NCI-H345 treated with DMSO at 0.1 percent for 48 hours (cell line): ENCODE measurements at regions not wholly inside any gene's neighbourhood (a gene's known extent, or its start where the extent isn't known, plus 50 kb on each side); places are given as distances from the start of the nearest gene placed in this dataset.
"Not testable (repeated sequence)": the region's sequence is repeated elsewhere in the genome, so short reads cannot be mapped to it uniquely, and the experiment has no call there.

Experiments
- DNase-seq: peaks from one replicate; lab custom pipeline; 2025; ENCODE audit not compliant: unreplicated experiment; lab: John Stamatoyannopoulos, UW

DNA sequence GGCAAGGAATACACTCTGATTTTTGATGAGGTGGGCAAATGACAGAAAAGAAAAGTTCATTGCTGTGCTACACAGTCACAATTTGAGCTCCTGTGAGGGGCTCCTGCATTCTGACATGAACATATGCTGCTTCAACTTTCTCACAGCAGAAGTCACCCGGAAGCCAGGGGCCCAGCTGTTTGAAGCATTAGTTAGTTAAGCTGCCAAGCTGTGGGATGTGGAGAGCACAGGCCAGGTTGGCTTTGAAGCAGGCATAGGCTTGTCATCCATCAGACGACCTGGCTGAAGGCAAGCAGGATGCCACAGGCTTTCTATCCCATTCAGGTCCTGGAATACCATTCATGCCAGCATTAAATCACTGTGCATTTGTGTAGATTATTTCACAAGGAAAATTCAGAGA, 63.1 kb downstream of the MTNR1B start:
- no peak for DNase-seq

DNA sequence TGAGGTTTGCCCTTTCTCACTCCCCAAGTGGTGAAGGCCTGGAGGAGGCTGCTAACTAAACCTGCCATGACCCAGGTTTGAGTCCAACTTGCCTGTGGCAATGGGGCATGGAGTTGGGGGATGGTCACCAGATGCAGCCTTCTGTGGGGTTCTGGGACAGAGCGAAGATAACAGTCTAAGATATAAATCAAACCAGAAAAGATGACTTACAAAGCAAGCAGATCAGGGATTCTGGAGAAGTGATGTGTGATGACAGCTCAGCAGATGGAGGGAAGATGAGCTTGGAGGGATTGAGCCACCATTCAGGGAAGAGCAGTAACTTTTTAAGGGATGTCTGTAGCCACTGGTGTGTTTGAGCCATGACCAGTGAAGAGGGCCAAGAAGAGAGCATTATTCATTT, 63.6 kb downstream of the MTNR1B start:
- no peak for DNase-seq

- no peak for DNase-seq
Measured at GRCh38 chr11:93034031-93034722, 64.7 kb downstream of the MTNR1B start.

- no peak for DNase-seq
Measured at GRCh38 chr11:93034723-93035039, 65.2 kb downstream of the MTNR1B start.

- DNase-seq: no peak
Measured at GRCh38 chr11:93038521-93038920, 69.1 kb downstream of the MTNR1B start.

DNA sequence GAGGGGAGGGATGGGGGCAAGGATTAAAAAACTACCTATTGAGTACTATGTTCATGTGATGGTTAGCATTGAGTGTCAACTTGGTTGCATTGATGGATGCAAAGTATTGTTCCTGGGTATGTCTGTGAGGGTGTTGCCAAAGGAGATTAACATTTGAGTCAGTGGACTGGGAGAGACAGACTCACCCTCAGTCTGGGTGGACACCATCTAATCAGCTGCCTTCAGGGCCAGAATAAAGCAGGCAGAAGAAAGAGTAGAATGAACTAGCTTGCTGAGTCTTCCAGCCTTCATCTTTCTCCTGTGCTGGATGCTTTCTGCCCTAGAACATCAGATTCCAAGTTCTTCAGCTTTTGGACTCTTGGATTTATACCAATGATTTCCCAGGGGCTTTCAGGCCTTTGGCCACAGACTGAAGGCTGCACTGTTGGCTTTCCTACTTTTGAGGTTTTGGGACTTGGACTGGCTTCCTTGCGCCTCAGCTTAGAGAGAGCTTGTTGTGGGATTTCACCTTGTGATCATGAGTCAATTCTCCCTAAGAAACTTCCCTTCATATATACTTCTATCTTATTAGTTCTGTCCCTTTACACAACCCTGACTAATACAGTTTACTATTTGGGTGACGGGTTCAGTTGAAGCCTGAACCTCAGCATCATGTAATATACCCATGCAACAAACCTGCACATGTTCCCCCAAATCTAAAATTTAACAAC, 70.2 kb downstream of the MTNR1B start:
- DNase-seq: no peak

DNA sequence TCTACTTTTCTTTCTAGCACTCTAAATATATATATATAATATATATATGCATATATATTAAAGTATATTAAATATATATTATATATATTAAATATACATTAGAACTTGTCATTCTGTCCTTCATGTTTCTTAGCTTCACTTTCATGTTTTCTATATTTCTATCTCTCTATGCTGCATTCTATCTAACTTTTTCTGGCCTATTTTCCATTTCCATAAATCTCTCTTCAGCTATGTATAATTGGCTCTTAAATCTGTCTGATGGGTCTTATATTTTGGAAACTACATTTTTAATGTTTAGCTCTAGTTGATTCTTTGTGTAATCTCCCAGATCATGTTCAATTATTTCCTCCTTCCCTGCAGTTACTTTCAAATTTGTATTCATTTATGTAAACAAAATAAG, 72.2 kb downstream of the MTNR1B start:
- DNase-seq: no peak

DNA sequence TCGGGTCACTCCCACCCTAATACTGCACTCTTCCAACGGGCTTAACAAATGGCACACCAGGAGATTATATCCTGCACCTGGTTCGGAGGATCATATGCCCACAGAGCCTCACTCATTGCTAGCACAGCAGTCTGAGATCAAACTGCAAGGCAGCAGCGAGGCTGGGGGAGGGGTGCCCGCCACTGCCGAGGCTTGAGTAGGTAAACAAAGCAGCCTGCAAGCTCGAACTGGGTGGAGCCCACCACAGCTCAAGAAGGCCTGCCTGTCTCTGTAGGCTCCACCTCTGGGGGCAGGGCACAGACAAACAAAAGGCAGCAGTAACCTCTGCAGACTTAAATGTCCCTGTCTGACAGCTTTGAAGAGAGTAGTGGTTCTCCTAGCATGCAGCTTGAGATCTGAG, 73.7 kb downstream of the MTNR1B start:
- DNase-seq: not testable (repeated sequence)

DNA sequence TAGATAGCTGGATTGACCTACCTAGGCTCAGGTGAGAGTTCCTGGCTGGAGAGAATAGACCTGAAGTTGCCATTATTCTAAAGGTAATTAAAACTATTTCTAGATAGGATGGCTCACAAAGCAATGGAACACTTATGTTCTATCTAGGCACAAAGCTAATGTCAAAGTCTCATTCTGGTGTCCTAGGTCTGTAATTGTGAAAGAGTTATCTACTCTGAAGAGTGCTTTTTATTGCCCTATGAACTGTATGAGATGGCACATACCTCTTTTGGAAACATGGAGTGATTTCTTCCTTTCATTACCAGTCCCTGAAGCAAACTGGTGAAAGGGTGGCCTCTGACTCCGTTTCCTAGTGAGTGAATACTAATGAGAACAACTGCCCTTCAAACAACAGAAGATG, 80.3 kb downstream of the MTNR1B start:
- no peak for DNase-seq

- DNase-seq: no peak
Measured at GRCh38 chr11:93051186-93051585, 81.7 kb downstream of the MTNR1B start.

DNA sequence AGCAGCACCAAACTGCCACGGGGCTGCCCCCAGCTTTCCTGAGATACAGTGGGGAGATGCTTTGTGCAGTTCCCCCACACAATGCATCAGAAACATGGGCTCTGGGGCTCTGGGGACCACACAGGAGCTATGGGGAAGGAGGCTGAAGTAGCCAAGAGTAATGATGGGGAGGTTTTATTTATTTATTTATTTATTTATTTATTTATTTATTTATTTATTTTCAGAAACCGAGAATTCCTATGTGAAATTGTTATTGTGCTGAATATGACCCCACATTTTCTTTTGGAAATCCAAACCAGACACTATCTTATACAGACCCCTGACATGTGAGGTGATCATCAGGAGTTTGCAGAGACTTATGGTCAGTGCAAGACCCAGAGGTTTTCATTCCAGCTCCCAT, 84.4 kb downstream of the MTNR1B start:
- no peak for DNase-seq

- no peak for DNase-seq
Measured at GRCh38 chr11:93054279-93054678, 84.8 kb downstream of the MTNR1B start.

GRCh38 chr11:93054881-93055280, 85.4 kb downstream of the MTNR1B start:
- DNase-seq: no peak

DNA sequence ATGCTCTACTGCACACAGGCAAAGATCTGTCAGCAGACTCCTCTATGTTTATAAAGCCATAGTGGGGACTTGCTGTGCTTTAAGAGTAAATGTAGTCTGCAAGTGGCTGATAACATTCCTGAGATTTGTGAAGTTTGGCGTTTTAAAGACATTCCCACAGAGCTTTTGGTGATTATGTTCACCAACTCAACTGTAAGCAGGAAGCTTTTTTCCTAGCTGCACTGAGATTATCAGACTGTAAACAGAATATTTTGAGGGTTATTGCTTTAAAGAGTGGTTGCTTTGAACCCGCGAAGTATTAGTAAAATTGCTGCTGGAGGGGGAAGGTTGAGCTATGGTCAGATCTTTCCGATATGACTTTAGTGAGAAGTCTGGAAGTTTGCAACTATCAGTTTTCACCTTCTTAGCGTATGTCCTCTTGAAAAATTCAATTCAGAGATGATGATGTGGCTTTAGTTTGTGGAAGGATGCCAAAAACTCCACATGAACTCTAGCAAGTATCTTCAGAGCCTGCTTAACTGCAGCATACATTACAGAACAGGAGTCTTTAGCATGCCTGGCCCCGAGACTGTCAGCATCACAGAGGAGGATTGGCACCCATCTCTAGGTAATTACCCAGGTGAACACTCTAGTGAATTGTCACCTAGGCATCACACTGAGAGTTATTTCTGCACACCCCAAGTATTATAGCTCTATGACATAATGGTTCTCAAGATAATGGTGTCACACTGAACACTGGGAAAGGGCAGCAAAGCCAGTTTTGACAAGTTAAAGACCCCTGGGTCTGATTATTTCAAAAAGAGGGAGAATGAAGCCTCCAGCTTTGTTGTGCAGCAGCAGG, 89.9 kb downstream of the MTNR1B start:
- peak; percentile 86 for DNase-seq

- DNase-seq: no peak
Measured at GRCh38 chr11:93063086-93063485, 93.6 kb downstream of the MTNR1B start.

- not testable (repeated sequence) for DNase-seq
Measured at GRCh38 chr11:93065074-93065674, 95.7 kb downstream of the MTNR1B start.

DNA sequence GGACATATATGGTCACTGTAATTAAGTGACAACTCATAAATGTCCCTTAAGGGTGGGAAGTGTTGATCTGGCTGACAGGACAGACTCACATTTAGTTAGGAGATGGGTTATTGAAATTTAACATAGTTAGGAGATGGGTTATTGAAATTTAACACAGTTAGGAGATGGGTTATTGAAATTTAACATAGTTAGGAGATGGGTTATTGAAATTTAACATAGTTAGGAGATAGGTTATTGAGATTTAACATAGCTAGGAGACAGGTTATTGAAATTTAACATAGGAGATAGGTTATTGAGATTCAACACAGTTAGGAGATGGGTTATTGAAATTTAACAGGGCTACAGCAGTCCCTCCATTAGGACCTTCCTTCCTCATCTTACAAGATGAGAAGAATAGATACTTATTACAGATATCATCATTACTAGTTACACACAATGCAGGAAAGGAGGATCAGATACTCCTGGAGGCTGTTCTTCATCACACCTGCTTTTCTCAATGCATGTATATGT, 98.5 kb downstream of the MTNR1B start:
- no peak for DNase-seq

- DNase-seq: no peak
Measured at GRCh38 chr11:93072229-93072914, 102.9 kb downstream of the MTNR1B start.

GRCh38 chr11:93073026-93073425, 103.6 kb downstream of the MTNR1B start:
- DNase-seq: no peak

GRCh38 chr11:93073508-93074280, 104.2 kb downstream of the MTNR1B start:
- no peak for DNase-seq
